CD4-positive, alpha-beta T cell treated with Interleukin-21 for 1 hour (primary cell): ENCODE measurements at regions not wholly inside any gene's neighbourhood (a gene's known extent, or its start where the extent isn't known, plus 50 kb on each side); places are given as distances from the start of the nearest gene placed in this dataset.
"Not testable (repeated sequence)": the region's sequence is repeated elsewhere in the genome, so short reads cannot be mapped to it uniquely, and the experiment has no call there.

Source experiments
- DNase-seq: peaks from one replicate; pipeline ENCODE4 v3.0.0-alpha.2; 2020

DNA sequence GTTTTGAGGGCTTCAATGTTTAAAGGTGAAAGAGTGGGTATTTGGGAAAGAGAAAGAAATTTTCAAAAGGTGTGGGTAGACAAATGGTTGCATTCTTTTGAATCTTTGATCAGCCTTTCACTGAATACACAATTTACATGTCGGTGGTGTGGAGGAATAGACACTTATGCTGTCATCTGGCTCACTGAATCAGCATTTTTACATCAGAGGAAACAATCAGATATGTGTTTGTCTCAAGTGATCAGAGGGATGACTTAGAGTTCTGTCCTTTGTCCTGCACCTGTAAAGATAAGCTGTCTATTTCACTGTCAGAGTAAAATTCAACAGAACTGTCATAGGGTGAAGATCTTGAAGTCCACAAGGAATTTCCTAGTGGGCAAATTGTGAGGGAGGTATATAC, 170.9 kb upstream of the USP25 start:
- no peak for DNase-seq

DNA sequence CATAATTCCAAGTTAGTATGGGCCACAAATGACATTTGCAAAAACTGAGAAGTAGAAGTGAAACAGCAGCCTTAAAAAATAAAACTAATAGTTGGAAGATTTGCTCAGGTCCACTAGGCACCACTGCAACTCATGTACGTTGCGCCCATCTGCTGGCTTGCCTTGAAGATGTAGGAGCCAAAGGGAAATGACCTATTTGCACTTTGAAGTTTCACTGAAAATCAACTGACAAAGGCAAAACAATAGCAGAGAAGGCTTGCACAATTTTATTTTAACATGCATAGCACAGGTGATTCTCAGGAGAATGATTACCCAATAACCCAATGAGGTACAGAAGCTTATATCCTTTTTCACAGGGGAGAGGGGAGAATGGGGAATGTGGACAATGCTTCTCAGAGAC, 170.1 kb upstream of the USP25 start:
- no peak for DNase-seq

GRCh38 chr21:15560383-15561056, 169.3 kb upstream of the USP25 start:
- no peak for DNase-seq

DNA sequence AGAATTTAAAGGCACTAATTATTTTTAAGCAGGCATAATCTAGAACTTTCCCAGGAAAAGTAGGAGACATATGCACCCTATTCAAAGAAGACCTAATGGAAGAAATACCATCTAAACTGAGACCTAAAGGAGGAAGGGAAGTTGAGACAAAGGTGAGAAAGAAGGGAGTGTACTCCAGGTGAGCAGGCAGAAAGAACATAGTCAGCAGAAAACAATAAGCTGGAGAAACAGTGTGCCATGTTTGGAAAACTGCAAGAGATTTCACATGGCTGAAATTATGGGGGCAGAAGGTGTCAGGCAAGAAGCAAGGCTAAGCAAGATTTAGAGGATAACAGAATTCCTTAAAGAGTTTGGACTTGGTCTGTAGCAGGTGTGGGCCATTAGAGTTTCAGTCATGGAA, 167.0 kb upstream of the USP25 start:
- DNase-seq, result no peak

GRCh38 chr21:15564907-15565306, 164.9 kb upstream of the USP25 start:
- no peak for DNase-seq

- no peak for DNase-seq
Observed at GRCh38 chr21:15566703-15567102, 163.1 kb upstream of the USP25 start.

DNA sequence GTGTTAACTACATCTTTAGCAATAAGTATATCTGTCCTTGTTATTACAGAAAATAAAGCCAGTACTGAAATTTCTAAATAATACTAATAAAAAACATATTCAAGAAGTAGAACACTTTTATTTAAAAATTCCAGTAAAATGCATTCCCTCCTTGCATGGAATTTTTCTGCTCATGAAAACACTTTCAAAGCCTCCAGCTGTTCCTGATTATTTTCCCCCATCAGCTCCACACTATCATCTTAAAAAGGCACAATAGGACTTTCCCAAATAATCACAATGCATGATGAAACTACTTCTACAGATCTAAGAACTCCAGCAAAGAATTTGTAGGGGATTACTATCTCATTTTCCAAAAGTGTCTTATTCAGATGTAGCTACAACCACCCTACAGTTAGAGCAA, 162.6 kb upstream of the USP25 start:
- DNase-seq, result no peak

DNA sequence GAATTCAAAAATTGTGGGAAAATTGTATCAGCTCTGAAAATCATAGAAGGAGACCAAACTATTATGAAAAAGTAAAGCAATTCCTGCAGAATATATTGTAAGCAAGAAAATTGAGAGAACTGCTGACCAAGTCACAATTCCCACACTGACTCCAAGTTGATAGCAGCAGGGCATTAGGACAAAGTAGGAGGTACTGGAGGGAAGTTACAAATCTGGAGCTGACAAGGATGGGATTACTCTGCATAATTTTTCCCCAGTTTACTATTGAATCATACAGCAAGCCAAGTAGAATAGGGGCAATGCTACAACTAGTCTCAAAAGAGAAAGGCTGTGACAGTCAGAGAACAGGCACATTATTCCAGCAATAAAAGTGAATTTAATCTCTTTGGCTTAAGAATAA, 161.3 kb upstream of the USP25 start:
- DNase-seq, result no peak

- no peak for DNase-seq
Observed at GRCh38 chr21:15586752-15587427, 142.9 kb upstream of the USP25 start.

GRCh38 chr21:15592271-15592860, 137.4 kb upstream of the USP25 start:
- peak; percentile 57 for DNase-seq

GRCh38 chr21:15592957-15593356, 136.8 kb upstream of the USP25 start:
- DNase-seq, result no peak

GRCh38 chr21:15601390-15601789, 128.4 kb upstream of the USP25 start:
- DNase-seq, result no peak

DNA sequence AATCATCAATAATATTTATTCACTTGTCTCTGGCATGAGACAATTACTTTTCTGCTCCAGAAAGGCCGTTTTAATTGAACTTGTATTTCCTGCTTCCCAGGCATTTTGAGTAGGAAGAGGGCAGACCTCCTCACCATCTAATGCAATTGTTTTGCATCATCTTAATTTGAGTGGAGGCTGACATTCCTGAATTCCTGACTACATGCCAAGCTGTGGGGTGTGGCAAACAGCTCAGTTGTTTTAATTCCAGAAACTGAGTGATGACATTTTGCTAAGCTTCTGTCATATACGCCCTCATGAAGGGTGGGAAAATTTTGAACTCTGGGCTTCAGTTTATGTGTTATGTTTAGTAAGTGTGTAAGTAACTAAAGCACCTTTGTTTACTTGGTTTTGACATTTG, 125.4 kb upstream of the USP25 start:
- no peak for DNase-seq

- DNase-seq, result no peak
Observed at GRCh38 chr21:15614766-15615165, 115.0 kb upstream of the USP25 start.

DNA sequence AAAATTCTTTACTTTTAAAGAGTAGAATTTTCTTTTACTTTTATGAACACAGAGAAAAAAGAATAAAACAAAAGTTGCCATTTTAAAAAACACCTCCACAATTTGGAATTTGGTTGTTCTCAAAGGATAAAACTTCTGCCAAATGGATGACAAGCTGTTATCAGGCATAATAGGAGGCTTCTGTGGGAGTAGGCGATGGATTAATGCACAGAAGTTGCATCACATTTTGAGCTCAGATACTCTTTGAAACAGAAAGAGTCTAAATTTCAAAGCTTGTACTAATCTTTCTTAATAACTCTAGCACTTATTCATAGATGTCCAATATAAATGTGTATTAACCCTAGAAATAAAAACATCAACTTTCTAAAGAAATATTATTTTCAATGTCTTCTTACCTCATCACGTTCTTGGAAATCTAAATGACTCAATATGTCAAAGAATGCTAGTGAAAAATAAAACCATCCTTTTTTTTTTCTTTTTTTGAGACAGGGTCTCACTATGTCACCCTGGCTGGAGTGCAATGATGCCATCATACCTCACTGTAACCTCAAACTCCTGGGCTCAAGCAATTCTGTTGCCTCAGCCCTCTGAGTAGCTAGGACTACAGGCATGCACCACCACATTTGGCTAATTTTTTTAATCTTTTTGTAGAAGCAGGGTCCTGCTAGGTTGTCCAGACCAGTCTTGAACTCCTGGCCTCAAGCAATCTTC, 112.8 kb upstream of the USP25 start:
- no peak for DNase-seq

DNA sequence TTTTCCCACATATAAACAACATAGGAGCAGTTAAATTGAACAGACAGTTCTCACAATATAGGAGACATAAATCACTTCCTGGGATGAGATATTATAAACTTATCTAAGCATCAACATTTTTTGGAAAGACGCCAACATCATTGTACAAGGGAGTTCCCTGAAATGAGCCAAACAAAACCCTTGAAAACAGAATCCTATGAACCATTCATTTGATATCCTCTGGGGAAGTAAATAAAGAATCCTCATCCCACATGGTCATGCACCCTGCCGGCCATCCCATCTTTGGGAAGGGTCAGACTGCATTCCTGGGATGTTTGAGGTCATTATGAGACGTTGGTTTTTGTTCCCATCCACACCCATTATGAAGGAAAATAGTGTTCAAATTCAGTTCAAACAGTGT, 111.8 kb upstream of the USP25 start:
- no peak for DNase-seq

DNA sequence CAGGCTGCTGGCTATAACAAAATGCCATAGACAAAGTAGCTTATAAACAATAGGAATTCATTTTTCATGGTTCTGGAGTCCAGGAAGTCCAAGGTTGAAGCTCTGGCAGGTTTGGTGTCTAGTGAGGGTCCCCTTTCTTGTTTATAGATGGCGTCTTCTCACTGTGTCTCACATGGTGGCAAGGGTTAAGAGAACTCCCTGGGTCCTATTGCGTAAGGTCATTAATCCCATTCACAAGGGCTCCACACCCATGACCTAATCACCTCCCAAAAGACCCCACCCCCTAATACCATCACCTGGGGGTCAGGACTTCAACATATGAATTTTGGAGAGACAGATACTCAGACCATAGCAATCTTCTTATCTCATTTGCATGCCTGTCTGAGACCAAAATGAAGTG, 108.9 kb upstream of the USP25 start:
- DNase-seq, result no peak

DNA sequence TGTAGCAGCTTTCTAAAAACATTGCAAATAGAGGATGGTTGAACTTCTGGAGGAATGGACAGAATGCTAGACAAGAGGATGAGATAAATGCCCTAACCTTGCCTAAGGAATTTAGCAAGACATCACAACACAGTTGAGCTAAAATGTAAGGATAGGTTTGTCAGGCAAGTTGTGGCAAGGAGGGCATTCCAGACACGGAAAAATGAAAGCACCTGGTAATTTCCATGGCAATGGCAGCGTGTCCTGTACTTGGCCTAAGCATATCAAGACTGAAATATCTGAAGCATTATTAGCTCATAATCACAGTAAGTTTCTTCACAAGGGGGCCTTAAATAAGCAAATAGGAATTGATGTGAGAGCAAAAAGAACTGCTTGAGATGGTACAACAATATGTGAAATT, 105.1 kb upstream of the USP25 start:
- no peak for DNase-seq

DNA sequence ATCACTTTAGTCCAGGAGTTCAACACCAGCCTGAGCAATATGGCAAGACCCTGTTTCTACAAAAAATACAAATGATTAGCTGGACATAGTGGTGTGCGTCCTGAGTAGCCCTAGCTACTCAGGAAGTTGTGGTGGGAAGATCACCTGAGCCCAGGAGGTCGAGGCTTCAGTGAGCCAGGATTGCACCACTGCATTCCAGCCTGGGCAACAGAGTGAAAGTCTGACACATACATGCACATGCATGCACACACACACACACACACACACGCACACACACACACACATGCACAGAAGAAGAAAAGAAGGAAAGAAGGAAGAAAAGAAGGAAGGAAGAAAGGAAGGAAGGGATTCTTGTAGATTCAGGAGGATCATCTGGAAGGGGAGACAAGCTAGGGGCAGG, 104.4 kb upstream of the USP25 start:
- DNase-seq, result no peak

DNA sequence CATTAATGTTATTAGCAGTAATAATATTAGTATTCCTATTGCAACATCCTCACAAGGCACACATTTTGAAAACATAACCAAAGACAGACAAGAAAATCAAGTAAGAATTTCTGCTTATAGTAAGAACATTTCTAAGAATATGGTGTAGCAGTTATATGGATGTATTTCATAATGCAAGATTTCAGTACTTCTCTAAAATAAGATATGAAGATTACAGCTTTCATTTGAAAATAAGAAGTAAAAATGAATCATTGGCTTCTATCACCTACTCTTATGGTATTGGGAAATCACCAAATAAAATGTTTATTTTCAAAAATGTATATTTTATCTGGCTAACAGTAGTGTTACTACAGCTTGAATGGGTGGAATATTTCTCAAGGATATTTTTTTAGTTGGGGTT, 103.8 kb upstream of the USP25 start:
- DNase-seq, result no peak

- no peak for DNase-seq
Observed at GRCh38 chr21:15627011-15627410, 102.8 kb upstream of the USP25 start.

DNA sequence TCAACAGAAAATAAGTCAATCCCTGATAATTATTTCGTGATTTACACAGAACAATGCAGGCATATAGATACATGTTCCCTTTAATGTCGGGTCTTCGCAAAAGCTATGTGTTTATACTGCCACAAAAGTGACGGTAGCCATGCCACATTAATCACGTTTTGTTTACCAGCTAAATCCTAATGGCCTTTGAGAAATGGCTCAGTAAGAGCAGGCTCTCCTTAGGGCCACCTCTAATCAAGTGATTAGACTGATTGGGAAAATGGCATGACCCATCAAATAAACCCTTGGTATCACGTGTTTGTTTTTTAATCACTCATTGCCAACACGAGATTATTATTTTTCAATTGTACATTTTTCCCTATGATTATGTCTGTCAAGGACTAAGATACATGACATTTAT, 102.0 kb upstream of the USP25 start:
- no peak for DNase-seq

GRCh38 chr21:15631342-15631741, 98.4 kb upstream of the USP25 start:
- DNase-seq, result no peak

GRCh38 chr21:15634541-15634940, 95.2 kb upstream of the USP25 start:
- not testable (repeated sequence) for DNase-seq
